Progenitor cell of endocrine pancreas (in vitro differentiated cells): ENCODE measurements at regions not wholly inside any gene's neighbourhood (a gene's known extent, or its start where the extent isn't known, plus 50 kb on each side); places are given as distances from the start of the nearest gene placed in this dataset.

Experiments
- DNase-seq: peaks from one replicate; pipeline ENCODE4 v3.0.0; 2021; ENCODE audit warnings: low spot score; ENCODE audit not compliant: unreplicated experiment
- H3K27ac Mint-ChIP-seq: 2 replicates; pipeline ENCODE4 v1.8.0; 2021; ENCODE audit warnings: mild to moderate bottlenecking, moderate library complexity, mixed read lengths
- H3K27me3 Mint-ChIP-seq: 2 replicates; pipeline ENCODE4 v1.8.0; 2021; ENCODE audit warnings: mixed read lengths
- H3K36me3 Mint-ChIP-seq: 2 replicates; pipeline ENCODE4 v1.8.0; 2022; ENCODE audit warnings: mixed read lengths; ENCODE audit not compliant: insufficient read depth
- H3K4me1 Mint-ChIP-seq: 2 replicates; pipeline ENCODE4 v1.8.0; 2021; ENCODE audit warnings: low read depth, mixed read lengths
- H3K4me3 Mint-ChIP-seq: 2 replicates; pipeline ENCODE4 v1.8.0; 2021; ENCODE audit warnings: low read depth, mild to moderate bottlenecking, moderate library complexity, mixed read lengths
- H3K9me3 Mint-ChIP-seq: 2 replicates; pipeline ENCODE4 v1.8.0; 2021; ENCODE audit warnings: low read depth, mixed read lengths
- TF ChIP-seq, protein P1 (sequence below): fragments of 200-600 bp; sonication (generic); IDR thresholded peaks from one replicate; pipeline ENCODE4 v1.5.0; 2021; ENCODE audit warnings: antibody characterized with exemption, mild to moderate bottlenecking; ENCODE audit not compliant: unreplicated experiment

DNA sequence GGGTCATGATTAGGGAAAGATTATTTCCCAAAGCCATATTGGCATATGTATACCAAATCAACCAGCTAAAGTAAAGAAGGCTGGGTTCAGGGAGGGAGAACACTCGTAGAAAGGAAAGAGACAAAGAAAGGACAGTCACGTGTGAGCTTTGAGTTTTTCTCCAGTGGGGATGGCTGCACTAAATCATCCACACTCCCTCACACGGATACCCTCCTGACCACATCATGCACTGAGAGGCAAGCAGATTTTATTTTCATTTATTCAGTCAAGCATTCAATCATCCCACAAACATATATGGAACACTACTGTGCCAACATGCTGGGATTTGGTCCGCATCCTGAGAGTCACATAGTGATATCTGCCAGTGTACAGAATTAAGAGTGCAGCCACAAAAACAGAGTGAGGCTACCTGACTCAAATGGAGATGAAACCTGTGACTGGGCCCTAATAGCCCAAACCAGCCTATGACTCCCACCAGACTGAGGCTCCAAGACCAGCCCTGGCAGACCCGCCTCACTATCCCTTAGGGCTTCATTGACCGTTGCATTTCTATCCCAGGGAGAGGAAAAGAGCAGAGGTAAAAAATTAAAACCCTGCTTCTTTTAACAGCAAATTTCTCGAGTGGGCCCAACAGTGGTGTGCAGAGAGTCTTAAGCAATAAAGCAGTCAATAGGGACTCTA is 155.9 kb downstream of the BARHL2 start:
- TF ChIP-seq, protein P1, sequence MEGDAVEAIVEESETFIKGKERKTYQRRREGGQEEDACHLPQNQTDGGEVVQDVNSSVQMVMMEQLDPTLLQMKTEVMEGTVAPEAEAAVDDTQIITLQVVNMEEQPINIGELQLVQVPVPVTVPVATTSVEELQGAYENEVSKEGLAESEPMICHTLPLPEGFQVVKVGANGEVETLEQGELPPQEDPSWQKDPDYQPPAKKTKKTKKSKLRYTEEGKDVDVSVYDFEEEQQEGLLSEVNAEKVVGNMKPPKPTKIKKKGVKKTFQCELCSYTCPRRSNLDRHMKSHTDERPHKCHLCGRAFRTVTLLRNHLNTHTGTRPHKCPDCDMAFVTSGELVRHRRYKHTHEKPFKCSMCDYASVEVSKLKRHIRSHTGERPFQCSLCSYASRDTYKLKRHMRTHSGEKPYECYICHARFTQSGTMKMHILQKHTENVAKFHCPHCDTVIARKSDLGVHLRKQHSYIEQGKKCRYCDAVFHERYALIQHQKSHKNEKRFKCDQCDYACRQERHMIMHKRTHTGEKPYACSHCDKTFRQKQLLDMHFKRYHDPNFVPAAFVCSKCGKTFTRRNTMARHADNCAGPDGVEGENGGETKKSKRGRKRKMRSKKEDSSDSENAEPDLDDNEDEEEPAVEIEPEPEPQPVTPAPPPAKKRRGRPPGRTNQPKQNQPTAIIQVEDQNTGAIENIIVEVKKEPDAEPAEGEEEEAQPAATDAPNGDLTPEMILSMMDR: no peak
- Mint-ChIP-seq H3K27ac (no peak overlapping the region), H3K4me1 (peaks cover 11% of the 10 kb centered on the region), H3K36me3 (no peaks in the 10 kb centered on the region), H3K9me3 (no peaks in the 10 kb centered on the region), H3K4me3 (no peak overlapping the region), H3K27me3 (peaks cover 19% of the 10 kb centered on the region)
- no peak for DNase-seq

GRCh38 chr1:90558754-90559378 is 158.2 kb downstream of the BARHL2 start:
- no peaks in the 10 kb centered on the region for H3K36me3 Mint-ChIP-seq
- no peak overlapping the region for H3K27ac Mint-ChIP-seq
- H3K27me3 Mint-ChIP-seq: peaks cover 19% of the 10 kb centered on the region
- no peak for DNase-seq
- H3K9me3 Mint-ChIP-seq: peaks cover 8% of the 10 kb centered on the region
- no peak overlapping the region for H3K4me3 Mint-ChIP-seq
- TF ChIP-seq, protein P1: no peak
- H3K4me1 Mint-ChIP-seq: peaks cover 7% of the 10 kb centered on the region

DNA sequence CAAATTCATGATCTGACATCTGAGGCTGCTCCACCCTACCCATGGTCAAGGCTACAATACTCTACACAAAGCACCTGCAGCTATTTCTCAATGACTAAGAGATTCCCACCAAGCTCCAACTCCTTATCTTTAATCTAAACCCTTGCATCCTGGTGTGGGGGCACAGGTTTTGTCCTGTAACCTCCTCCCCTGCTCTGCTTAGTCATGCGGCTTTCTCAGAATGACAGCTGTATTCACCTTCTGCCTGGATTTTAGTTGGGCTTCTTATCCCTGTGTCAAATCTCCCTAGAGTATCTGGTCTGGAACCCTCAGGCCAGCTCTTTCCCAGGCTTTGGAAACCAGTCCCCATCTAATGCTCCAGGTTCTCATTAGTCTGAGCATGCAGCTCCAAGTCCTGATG is 159.0 kb downstream of the BARHL2 start:
- H3K36me3 Mint-ChIP-seq: no peaks in the 10 kb centered on the region
- H3K27me3 Mint-ChIP-seq: peaks cover 19% of the 10 kb centered on the region
- H3K4me1 Mint-ChIP-seq: peaks cover 7% of the 10 kb centered on the region
- H3K27ac Mint-ChIP-seq: no peak overlapping the region
- TF ChIP-seq, protein P1: no peak
- no peak for DNase-seq
- no peak overlapping the region for H3K4me3 Mint-ChIP-seq
- H3K9me3 Mint-ChIP-seq: peaks cover 8% of the 10 kb centered on the region

- Mint-ChIP-seq H3K9me3 (peaks cover 8% of the 10 kb centered on the region), H3K4me3 (no peak overlapping the region), H3K27me3 (peaks cover 19% of the 10 kb centered on the region), H3K4me1 (peaks cover 7% of the 10 kb centered on the region), H3K36me3 (no peaks in the 10 kb centered on the region), H3K27ac (no peak overlapping the region)
- DNase-seq: no peak
- TF ChIP-seq, protein P1: no peak
Measured at GRCh38 chr1:90557706-90558105, 159.4 kb downstream of the BARHL2 start.

- Mint-ChIP-seq H3K9me3 (peaks cover 8% of the 10 kb centered on the region), H3K27ac (no peak overlapping the region), H3K4me1 (peaks cover 5% of the 10 kb centered on the region), H3K36me3 (no peaks in the 10 kb centered on the region), H3K27me3 (peaks cover 7% of the 10 kb centered on the region), H3K4me3 (no peak overlapping the region)
- no peak for DNase-seq
- TF ChIP-seq, protein P1: peak; percentile 61
Measured at GRCh38 chr1:90550626-90551406, 166.3 kb downstream of the BARHL2 start.
